HepG2 (cell line): ENCODE measurements at regions not wholly inside any gene's neighbourhood (a gene's known extent, or its start where the extent isn't known, plus 50 kb on each side); places are given as distances from the start of the nearest gene placed in this dataset.

Source experiments
- ATAC-seq: fragments of 200-7000 bp; cut with Tn5 transposase; 3 replicates; pipeline ENCODE4 v1.9.1; 2020; ENCODE audit warnings: mild to moderate bottlenecking, moderate library complexity
- BruUV-seq: library from RNA; stranded (reverse); fragments of 400-500 nt; replicated peaks from 2 replicates; lab custom pipeline; 2021; lab: Mats Ljungman, UMichigan
- CTCF ChIA-PET: fragments of 300-600 bp; formaldehyde crosslinking; extraction: SDS; loops from one replicate; lab custom pipeline; 2021; ENCODE audit warnings: low total read pairs, inconsistent platforms, low intra/inter-chr PET ratio; lab: Yijun Ruan, JAX
- POLR2A ChIA-PET: fragments of 350-600 bp; sonication (Branson Sonifier 250); formaldehyde crosslinking; loops from one replicate; lab custom pipeline; 2020; ENCODE audit warnings: antibody characterized with exemption, inconsistent platforms; lab: Yijun Ruan, JAX
- DNase-seq: peaks from one replicate; pipeline ENCODE4 v3.0.0-alpha.2; 2015; ENCODE audit warnings: low spot score
- FAIRE-seq: peaks from 3 replicates; lab custom pipeline; 2011; peaks lifted over from hg19 to GRCh38; lab: Jason Lieb, UNC
- H2AFZ ChIP-seq: one replicate; pipeline ENCODE4 v1.6.1; 2011; ENCODE audit warnings: low read length, inconsistent platforms
- H3K27ac ChIP-seq: fragments of 300-600 bp; 3 replicates; pipeline ENCODE4 v1.8.0; 2011; ENCODE audit warnings: mixed run types, mild to moderate bottlenecking, mixed read lengths, low read length, inconsistent platforms; ENCODE audit not compliant: insufficient read depth; ENCODE audit errors: extremely low read length
- H3K27me3 ChIP-seq, 2 experiments: fragments of 200-600 bp in 1 of 2; 2 replicates in 1 of 2; 3 replicates in 1 of 2; pipeline versions ENCODE4 v1.6.0 to v1.8.0; 2011; ENCODE audit warnings: low read length in 2 of 2, mild to moderate bottlenecking in 2 of 2, moderate library complexity in 2 of 2, inconsistent platforms in 1 of 2; ENCODE audit not compliant: insufficient read depth in 2 of 2, control insufficient read depth in 1 of 2
- H3K36me3 ChIP-seq, 2 experiments: fragments of 200-600 bp in 1 of 2; replicated peaks in 1 of 2; 2 replicates in 1 of 2; 3 replicates in 1 of 2; pipeline versions ENCODE4 v1.5.1 to v1.8.0; 2011; ENCODE audit warnings: low read length in 2 of 2, inconsistent platforms in 1 of 2; ENCODE audit not compliant: insufficient read depth in 2 of 2, control insufficient read depth in 1 of 2
- H3K4me1 ChIP-seq: 2 replicates; pipeline ENCODE4 v1.5.1; 2012; ENCODE audit warnings: low read length, inconsistent platforms; ENCODE audit not compliant: insufficient read depth
- H3K4me2 ChIP-seq: 2 replicates; pipeline ENCODE4 v1.6.0; 2011; ENCODE audit warnings: low read depth, low read length, inconsistent platforms
- H3K4me3 ChIP-seq, 3 experiments: fragments of 200-600 bp in 1 of 3; sonication (generic), shearing (Covaris generic) in 1 of 3; replicated peaks in 1 of 3; 2 replicates each; pipeline ENCODE4 v1.5.1; 2011 to 2016; ENCODE audit warnings: low read length in 3 of 3, inconsistent platforms in 2 of 3, low read depth in 2 of 3, mild to moderate bottlenecking in 2 of 3, control low read depth in 1 of 3, mixed read lengths in 1 of 3; ENCODE audit not compliant: insufficient read depth in 1 of 3
- H3K79me2 ChIP-seq: one replicate; pipeline ENCODE4 v1.6.1; 2011; ENCODE audit warnings: low read length, inconsistent platforms; ENCODE audit not compliant: insufficient read depth
- H3K9ac ChIP-seq: 2 replicates; pipeline ENCODE4 v1.6.0; 2011; ENCODE audit warnings: mild to moderate bottlenecking, low read depth, low read length, inconsistent platforms; ENCODE audit not compliant: insufficient read depth
- H3K9me3 ChIP-seq: 2 replicates; pipeline ENCODE4 v1.5.1; 2012; ENCODE audit warnings: mild to moderate bottlenecking, low read length
- H4K20me1 ChIP-seq: 2 replicates; pipeline ENCODE4 v1.6.0; 2011; ENCODE audit warnings: inconsistent platforms, mild to moderate bottlenecking, low read length, moderate library complexity; ENCODE audit not compliant: insufficient read depth
- CTCF ChIP-seq: sonication (generic); formaldehyde crosslinking; IDR thresholded peaks from 2 replicates; pipeline ENCODE4 v1.5.0; 2020; ENCODE audit warnings: mild to moderate bottlenecking, missing genetic modification reagents, moderate library complexity
- DNMT1 ChIP-seq: sonication (generic); formaldehyde crosslinking; IDR thresholded peaks from 2 replicates; pipeline ENCODE4 v1.5.1; 2020; ENCODE audit warnings: mild to moderate bottlenecking, missing genetic modification reagents
- ELF1 ChIP-seq: sonication (generic); formaldehyde crosslinking; IDR thresholded peaks from 2 replicates; pipeline ENCODE4 v1.4.0; 2020; ENCODE audit warnings: missing genetic modification reagents
- KAT8 ChIP-seq: IDR thresholded peaks from 2 replicates; pipeline ENCODE4 v1.6.1; 2016; ENCODE audit warnings: missing genetic modification reagents, missing compliant biosample characterization
- KDM1A ChIP-seq: IDR thresholded peaks from 2 replicates; pipeline ENCODE4 v1.6.1; 2016; ENCODE audit warnings: missing compliant biosample characterization
- TCF7L2 ChIP-seq: IDR thresholded peaks from 2 replicates; pipeline ENCODE4 v1.6.1; 2011; ENCODE audit warnings: mild to moderate bottlenecking, low read depth, low read length, moderate library complexity
- ZBTB20 ChIP-seq: sonication (generic); formaldehyde crosslinking; IDR thresholded peaks from 2 replicates; pipeline ENCODE4 v1.8.1; 2023; ENCODE audit warnings: missing genetic modification reagents, low read depth, mild to moderate bottlenecking, borderline replicate concordance
- ZKSCAN8 ChIP-seq: IDR thresholded peaks from 2 replicates; pipeline ENCODE4 v1.6.1; 2016; ENCODE audit warnings: borderline replicate concordance, missing genetic modification reagents, missing compliant biosample characterization
- ZNF121 ChIP-seq: sonication (generic); formaldehyde crosslinking; IDR thresholded peaks from 2 replicates; pipeline ENCODE4 v1.5.0; 2020; ENCODE audit warnings: mild to moderate bottlenecking, missing genetic modification reagents
- ZNF24 ChIP-seq: fragments of 450-650 bp; IDR thresholded peaks from 2 replicates; pipeline ENCODE4 v1.6.1; 2017; ENCODE audit warnings: antibody characterized with exemption, mild to moderate bottlenecking
- ZNF337 ChIP-seq: sonication (generic); formaldehyde crosslinking; IDR thresholded peaks from 2 replicates; pipeline ENCODE4 v1.5.1; 2020; ENCODE audit warnings: missing genetic modification reagents, low read depth, mild to moderate bottlenecking, borderline replicate concordance
- ZNF510 ChIP-seq: sonication (generic); formaldehyde crosslinking; IDR thresholded peaks from 2 replicates; pipeline ENCODE4 v1.4.0; 2020; ENCODE audit warnings: low read depth, mild to moderate bottlenecking, missing genetic modification reagents
- ZNF7 ChIP-seq: IDR thresholded peaks from 2 replicates; pipeline ENCODE4 v1.6.1; 2016; ENCODE audit warnings: missing biosample characterization, missing genetic modification reagents
- ZNF75D ChIP-seq: sonication (generic); formaldehyde crosslinking; IDR thresholded peaks from 2 replicates; pipeline ENCODE4 v1.8.1; 2023; ENCODE audit warnings: missing genetic modification reagents, mild to moderate bottlenecking, borderline replicate concordance
- WGBS: methylation state at CpG from one replicate; pipeline ENCODE4 v1.1.6; 2017; ENCODE audit warnings: low lambda C conversion rate; 5-methylcytosine and 5-hydroxymethylcytosine counted together
- in situ Hi-C: cut with HindIII; loops from 2 replicates; pipeline ENCODE4 v1.10.0; 2017; ENCODE audit warnings: low pct_unique_long_range_greater_than_20kb; ENCODE audit not compliant: extremely low pct_ligation_motif_present
- intact Hi-C: fragments of 100-400 bp; cut with micrococcal nuclease; formaldehyde crosslinking; loops from one replicate; pipeline ENCODE4 v1.10.0; 2022; ENCODE audit not compliant: unreplicated experiment

DNA sequence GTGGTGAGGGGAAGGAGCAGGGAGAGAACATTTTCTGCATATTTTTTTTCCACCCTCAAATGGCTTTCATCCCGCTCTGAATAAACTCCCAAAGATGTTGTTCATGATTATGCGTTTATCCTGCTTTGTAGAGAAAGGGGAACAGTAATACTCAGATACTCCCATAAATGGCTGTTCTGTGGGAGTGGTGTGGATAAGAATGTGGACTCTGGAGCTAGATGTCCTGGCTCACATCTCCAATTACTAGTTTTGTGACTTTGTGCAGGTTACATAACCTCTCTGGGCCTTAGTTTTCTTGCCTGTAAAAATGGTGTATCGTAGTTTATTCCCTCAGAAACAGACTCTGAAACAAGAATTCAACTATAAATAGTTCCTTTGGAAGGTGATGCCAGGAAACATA, 395.4 kb upstream of the SUCLG2 start:
- Histone ChIP-seq H3K79me2 (no peaks in the 10 kb centered on the region), H3K27me3 (no peaks in the 10 kb centered on the region; a peak in 1 of 5 replicates), H3K36me3 (no peaks in the 10 kb centered on the region), H3K4me1 (no peaks in the 10 kb centered on the region), H3K27ac (no peak overlapping the region), H3K9ac (no peak overlapping the region), H3K4me2 (no peak overlapping the region), H3K4me3 (no peak overlapping the region), H2AFZ (no peak overlapping the region), H3K9me3 (no peaks in the 10 kb centered on the region), H4K20me1 (no peaks in the 10 kb centered on the region)
- BruUV-seq: no TSS peak
- 0% methylated on average over 3 of the region's 3 CpGs for WGBS
- intact Hi-C loops: no loop called here
- no peak for FAIRE-seq
- CTCF ChIA-PET: no interaction called here
- no peak for ATAC-seq
- POLR2A ChIA-PET: no interaction called here
- no peak for TF ChIP-seq KAT8 (CRISPR knock-in tag)
- TF ChIP-seq ZBTB20 (CRISPR knock-in tag): no peak
- no peak for TF ChIP-seq TCF7L2
- TF ChIP-seq ZNF7: no peak
- TF ChIP-seq ELF1 (CRISPR knock-in tag): no peak
- no peak for TF ChIP-seq ZNF510 (CRISPR knock-in tag)
- no peak for TF ChIP-seq ZKSCAN8 (CRISPR knock-in tag)
- TF ChIP-seq DNMT1 (CRISPR knock-in tag): no peak
- TF ChIP-seq ZNF121 (CRISPR knock-in tag): no peak
- TF ChIP-seq ZNF24: no peak
- no peak for TF ChIP-seq KDM1A (CRISPR knock-in tag)
- TF ChIP-seq ZNF75D: no peak
- TF ChIP-seq CTCF (CRISPR knock-in tag): no peak
- no peak for TF ChIP-seq ZNF337
- in situ Hi-C loops: no loop called here
- DNase-seq: no peak
